H9 (cell line): ENCODE measurements at regions not wholly inside any gene's neighbourhood (a gene's known extent, or its start where the extent isn't known, plus 50 kb on each side); places are given as distances from the start of the nearest gene placed in this dataset.

Source experiments
- DNase-seq: peaks from one replicate; pipeline ENCODE4 v3.0.0-alpha.2; 2017
- H2AFZ ChIP-seq: one replicate; pipeline ENCODE4 v1.6.1; 2013; ENCODE audit warnings: mild to moderate bottlenecking, low read length, control low read depth, moderate library complexity
- H2AK5ac ChIP-seq: 2 replicates; pipeline ENCODE4 v1.6.1; 2013; ENCODE audit warnings: low read length, control low read depth, mixed read lengths; ENCODE audit not compliant: insufficient read length
- H2BK120ac ChIP-seq: one replicate; pipeline ENCODE4 v1.6.1; 2013; ENCODE audit warnings: low read depth, mild to moderate bottlenecking, low read length, control low read depth, inconsistent platforms; ENCODE audit not compliant: poor library complexity, severe bottlenecking
- H2BK12ac ChIP-seq: 2 replicates; pipeline ENCODE4 v1.6.1; 2013; ENCODE audit warnings: low read length, control low read depth, mixed read lengths, low read depth; ENCODE audit not compliant: insufficient read length
- H2BK15ac ChIP-seq: 2 replicates; pipeline ENCODE4 v1.6.1; 2013; ENCODE audit warnings: low read depth, low read length, control low read depth
- H2BK20ac ChIP-seq: one replicate; pipeline ENCODE4 v1.6.1; 2013; ENCODE audit warnings: low read depth, mild to moderate bottlenecking, low read length, control low read depth, inconsistent platforms; ENCODE audit not compliant: poor library complexity, severe bottlenecking
- H2BK5ac ChIP-seq: 2 replicates; pipeline ENCODE4 v1.6.1; 2013; ENCODE audit warnings: low read length, control low read depth, mixed read lengths; ENCODE audit not compliant: insufficient read length
- H3K14ac ChIP-seq: 2 replicates; pipeline ENCODE4 v1.6.1; 2013; ENCODE audit warnings: low read length, control low read depth; ENCODE audit not compliant: insufficient read depth
- H3K18ac ChIP-seq: 2 replicates; pipeline ENCODE4 v1.6.1; 2013; ENCODE audit warnings: low read depth, mild to moderate bottlenecking, mixed read lengths, low read length, control low read depth; ENCODE audit not compliant: insufficient read length
- H3K23ac ChIP-seq: 2 replicates; pipeline ENCODE4 v1.6.1; 2013; ENCODE audit warnings: low read length, control low read depth, mixed read lengths, low read depth; ENCODE audit not compliant: insufficient read length
- H3K23me2 ChIP-seq: 2 replicates; pipeline ENCODE4 v1.6.1; 2013; ENCODE audit warnings: low read depth, mild to moderate bottlenecking, mixed read lengths, low read length, control low read depth; ENCODE audit not compliant: insufficient read length, poor library complexity, severe bottlenecking
- H3K27ac ChIP-seq: 2 replicates; pipeline ENCODE4 v1.5.1; 2013; ENCODE audit warnings: low read length, control low read depth, mixed read lengths, low read depth; ENCODE audit not compliant: insufficient read length
- H3K27me3 ChIP-seq: 2 replicates; pipeline ENCODE4 v1.6.1; 2013; ENCODE audit warnings: low read length, control low read depth, inconsistent platforms; ENCODE audit not compliant: insufficient read depth
- H3K4ac ChIP-seq: 2 replicates; pipeline ENCODE4 v1.6.1; 2013; ENCODE audit warnings: low read depth, mild to moderate bottlenecking, control low read depth, inconsistent platforms, low read length, moderate library complexity
- H3K4me1 ChIP-seq: 2 replicates; pipeline ENCODE4 v1.6.1; 2013; ENCODE audit warnings: low read length, control low read depth, inconsistent platforms; ENCODE audit not compliant: insufficient read depth
- H3K4me2 ChIP-seq: 2 replicates; pipeline ENCODE4 v1.6.1; 2013; ENCODE audit warnings: low read length, control low read depth, mixed read lengths; ENCODE audit not compliant: insufficient read length, insufficient read depth
- H3K56ac ChIP-seq: 2 replicates; pipeline ENCODE4 v1.6.1; 2013; ENCODE audit warnings: low read depth, mild to moderate bottlenecking, mixed read lengths, low read length, control low read depth; ENCODE audit not compliant: insufficient read length
- H3K79me1 ChIP-seq: 2 replicates; pipeline ENCODE4 v1.6.1; 2013; ENCODE audit warnings: low read depth, mild to moderate bottlenecking, moderate library complexity, low read length, control low read depth, inconsistent platforms; ENCODE audit not compliant: insufficient read depth, poor library complexity, severe bottlenecking
- H3K79me2 ChIP-seq: 2 replicates; pipeline ENCODE4 v1.6.1; 2013; ENCODE audit warnings: low read length, control low read depth, inconsistent platforms; ENCODE audit not compliant: insufficient read depth
- H3K9ac ChIP-seq: 2 replicates; pipeline ENCODE4 v1.6.1; 2013; ENCODE audit warnings: low read length, control low read depth, mixed read lengths; ENCODE audit not compliant: insufficient read length; ENCODE audit errors: extremely low read depth
- H3K9me3 ChIP-seq: one replicate; pipeline ENCODE4 v1.6.1; 2013; ENCODE audit warnings: low read depth, low read length, inconsistent platforms; ENCODE audit not compliant: control insufficient read depth
- H3T11ph ChIP-seq: one replicate; pipeline ENCODE4 v1.6.1; 2013; ENCODE audit warnings: mild to moderate bottlenecking, low read length, control low read depth, inconsistent platforms
- H4K20me1 ChIP-seq: one replicate; pipeline ENCODE4 v1.6.1; 2013; ENCODE audit not compliant: control insufficient read depth, insufficient read length, insufficient read depth
- H4K5ac ChIP-seq: 2 replicates; pipeline ENCODE4 v1.6.1; 2013; ENCODE audit warnings: low read depth, mild to moderate bottlenecking, mixed read lengths, low read length, control low read depth; ENCODE audit not compliant: insufficient read length
- H4K8ac ChIP-seq: replicated peaks from 2 replicates; pipeline ENCODE4 v1.6.1; 2013; ENCODE audit warnings: low read length, control low read depth, mixed read lengths, low read depth; ENCODE audit not compliant: insufficient read length
- H4K91ac ChIP-seq: 2 replicates; pipeline ENCODE4 v1.6.1; 2013; ENCODE audit warnings: low read depth, mild to moderate bottlenecking, moderate library complexity, mixed read lengths, low read length, control low read depth; ENCODE audit not compliant: insufficient read length
- H3K27ac Mint-ChIP-seq, 3 experiments: 2 replicates in 2 of 3; 3 replicates in 1 of 3; pipeline ENCODE4 v1.8.0; 2020 to 2021; ENCODE audit warnings: mixed read lengths in 3 of 3, mild to moderate bottlenecking in 1 of 3, moderate library complexity in 1 of 3
- H3K27me3 Mint-ChIP-seq: 2 replicates; pipeline ENCODE4 v1.8.0; 2021; ENCODE audit warnings: low read depth, mild to moderate bottlenecking, moderate library complexity, mixed read lengths
- H3K36me3 Mint-ChIP-seq, 3 experiments: 2 replicates in 2 of 3; 3 replicates in 1 of 3; pipeline ENCODE4 v1.8.0; 2020 to 2021; ENCODE audit warnings: low read depth in 3 of 3, mixed read lengths in 3 of 3; ENCODE audit not compliant: insufficient read depth in 1 of 3
- H3K4me1 Mint-ChIP-seq, 2 experiments: 2 replicates each; pipeline ENCODE4 v1.8.0; 2020; ENCODE audit warnings: mixed read lengths in 2 of 2
- H3K4me3 Mint-ChIP-seq, 2 experiments: 2 replicates in 1 of 2; 3 replicates in 1 of 2; pipeline ENCODE4 v1.8.0; 2020 to 2021; ENCODE audit warnings: mild to moderate bottlenecking in 2 of 2, mixed read lengths in 2 of 2, moderate library complexity in 1 of 2
- H3K9me3 Mint-ChIP-seq, 2 experiments: 2 replicates in 1 of 2; 3 replicates in 1 of 2; pipeline ENCODE4 v1.8.0; 2020; ENCODE audit warnings: mild to moderate bottlenecking in 2 of 2, mixed read lengths in 2 of 2, moderate library complexity in 1 of 2
- TF ChIP-seq, protein P1 (sequence below): fragments of 200-600 bp; sonication (generic); conservative IDR thresholded peaks from 3 replicates; pipeline ENCODE4 v1.8.0; 2021; ENCODE audit warnings: antibody characterized with exemption, mild to moderate bottlenecking

GRCh38 chr13:81207231-81207630 is 866.3 kb upstream of the SPRY2 start:
- Histone ChIP-seq H4K91ac (no peak overlapping the region), H3K9ac (no peak overlapping the region), H3K23ac (no peak overlapping the region), H4K5ac (no peak overlapping the region), H4K20me1 (no peaks in the 10 kb centered on the region), H3K9me3 (no peaks in the 10 kb centered on the region), H2BK12ac (no peak overlapping the region), H3K18ac (no peak overlapping the region), H4K8ac (no peak overlapping the region), H3T11ph (no peak overlapping the region), H3K27ac (no peak overlapping the region), H3K23me2 (no peaks in the 10 kb centered on the region), H2BK120ac (no peak overlapping the region), H2BK20ac (no peak overlapping the region), H2AK5ac (no peak overlapping the region), H2BK5ac (no peak overlapping the region), H2AFZ (no peak overlapping the region), H2BK15ac (no peak overlapping the region), H3K14ac (no peak overlapping the region), H3K4me1 (no peaks in the 10 kb centered on the region), H3K79me1 (no peaks in the 10 kb centered on the region), H3K79me2 (no peaks in the 10 kb centered on the region), H3K27me3 (no peaks in the 10 kb centered on the region), H3K4ac (no peak overlapping the region), H3K4me2 (no peak overlapping the region), H3K56ac (no peak overlapping the region)
- H3K27me3 Mint-ChIP-seq = no peaks in the 10 kb centered on the region; the same call in 1 of the 2 replicates
- TF ChIP-seq, protein P1, sequence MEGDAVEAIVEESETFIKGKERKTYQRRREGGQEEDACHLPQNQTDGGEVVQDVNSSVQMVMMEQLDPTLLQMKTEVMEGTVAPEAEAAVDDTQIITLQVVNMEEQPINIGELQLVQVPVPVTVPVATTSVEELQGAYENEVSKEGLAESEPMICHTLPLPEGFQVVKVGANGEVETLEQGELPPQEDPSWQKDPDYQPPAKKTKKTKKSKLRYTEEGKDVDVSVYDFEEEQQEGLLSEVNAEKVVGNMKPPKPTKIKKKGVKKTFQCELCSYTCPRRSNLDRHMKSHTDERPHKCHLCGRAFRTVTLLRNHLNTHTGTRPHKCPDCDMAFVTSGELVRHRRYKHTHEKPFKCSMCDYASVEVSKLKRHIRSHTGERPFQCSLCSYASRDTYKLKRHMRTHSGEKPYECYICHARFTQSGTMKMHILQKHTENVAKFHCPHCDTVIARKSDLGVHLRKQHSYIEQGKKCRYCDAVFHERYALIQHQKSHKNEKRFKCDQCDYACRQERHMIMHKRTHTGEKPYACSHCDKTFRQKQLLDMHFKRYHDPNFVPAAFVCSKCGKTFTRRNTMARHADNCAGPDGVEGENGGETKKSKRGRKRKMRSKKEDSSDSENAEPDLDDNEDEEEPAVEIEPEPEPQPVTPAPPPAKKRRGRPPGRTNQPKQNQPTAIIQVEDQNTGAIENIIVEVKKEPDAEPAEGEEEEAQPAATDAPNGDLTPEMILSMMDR = no peak
- H3K27ac Mint-ChIP-seq = no peak overlapping the region
- H3K4me1 Mint-ChIP-seq = no peaks in the 10 kb centered on the region
- no peak overlapping the region for H3K4me3 Mint-ChIP-seq
- no peaks in the 10 kb centered on the region for H3K9me3 Mint-ChIP-seq
- no peak for DNase-seq
- no peaks in the 10 kb centered on the region for H3K36me3 Mint-ChIP-seq
